Esophagus squamous epithelium (tissue), 4 donors: ENCODE measurements at regions not wholly inside any gene's neighbourhood (a gene's known extent, or its start where the extent isn't known, plus 50 kb on each side); places are given as distances from the start of the nearest gene placed in this dataset.

Experiments used
- POLR2A ChIP-seq, 4 donors: fragments of 450-650 bp; IDR thresholded peaks; one replicate each; pipeline ENCODE4 v1.6.1; 2017; ENCODE audit warnings: antibody characterized with exemption in 4 of 4, mild to moderate bottlenecking in 4 of 4, moderate library complexity in 3 of 4
- TF ChIP-seq, protein P1 (sequence below), 6 experiments: fragments of 450-650 bp in 4 of 6; fragments of 200-600 bp in 2 of 6; sonication (generic) in 2 of 6; IDR thresholded peaks; one replicate each; pipeline ENCODE4 v1.5.1; 2016 to 2019; ENCODE audit warnings: antibody characterized with exemption in 6 of 6, mild to moderate bottlenecking in 4 of 6, moderate library complexity in 4 of 6

DNA sequence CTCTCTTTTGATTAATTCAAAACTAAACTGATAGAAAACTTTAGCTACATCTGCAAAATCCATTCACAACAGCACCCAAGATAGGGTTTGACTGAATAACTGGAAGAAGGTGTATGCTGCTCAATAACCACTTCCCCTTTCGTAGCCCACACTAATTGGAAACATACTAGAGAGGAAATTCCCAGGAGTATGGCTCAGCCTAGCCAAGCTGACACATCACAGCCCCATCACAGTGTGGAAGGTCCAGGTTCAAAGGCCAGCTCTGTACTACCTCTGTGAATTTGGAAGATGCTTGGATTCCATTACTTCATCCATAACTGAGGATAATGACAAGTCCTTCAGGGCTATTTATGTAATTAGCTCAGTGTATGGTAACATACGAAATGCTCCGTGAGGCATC, 185.4 kb downstream of the FBXO15 start:
- TF ChIP-seq, protein P1, sequence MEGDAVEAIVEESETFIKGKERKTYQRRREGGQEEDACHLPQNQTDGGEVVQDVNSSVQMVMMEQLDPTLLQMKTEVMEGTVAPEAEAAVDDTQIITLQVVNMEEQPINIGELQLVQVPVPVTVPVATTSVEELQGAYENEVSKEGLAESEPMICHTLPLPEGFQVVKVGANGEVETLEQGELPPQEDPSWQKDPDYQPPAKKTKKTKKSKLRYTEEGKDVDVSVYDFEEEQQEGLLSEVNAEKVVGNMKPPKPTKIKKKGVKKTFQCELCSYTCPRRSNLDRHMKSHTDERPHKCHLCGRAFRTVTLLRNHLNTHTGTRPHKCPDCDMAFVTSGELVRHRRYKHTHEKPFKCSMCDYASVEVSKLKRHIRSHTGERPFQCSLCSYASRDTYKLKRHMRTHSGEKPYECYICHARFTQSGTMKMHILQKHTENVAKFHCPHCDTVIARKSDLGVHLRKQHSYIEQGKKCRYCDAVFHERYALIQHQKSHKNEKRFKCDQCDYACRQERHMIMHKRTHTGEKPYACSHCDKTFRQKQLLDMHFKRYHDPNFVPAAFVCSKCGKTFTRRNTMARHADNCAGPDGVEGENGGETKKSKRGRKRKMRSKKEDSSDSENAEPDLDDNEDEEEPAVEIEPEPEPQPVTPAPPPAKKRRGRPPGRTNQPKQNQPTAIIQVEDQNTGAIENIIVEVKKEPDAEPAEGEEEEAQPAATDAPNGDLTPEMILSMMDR (IDR thresholded peaks at IDR 0.05), result no peak
- no peak for TF ChIP-seq POLR2A (IDR thresholded peaks at IDR 0.05)
